ENCODE measurements at regions not wholly inside any gene's neighbourhood (a gene's known extent, or its start where the extent isn't known, plus 50 kb on each side); places are given as distances from the start of the nearest gene placed in this dataset.

DNA sequence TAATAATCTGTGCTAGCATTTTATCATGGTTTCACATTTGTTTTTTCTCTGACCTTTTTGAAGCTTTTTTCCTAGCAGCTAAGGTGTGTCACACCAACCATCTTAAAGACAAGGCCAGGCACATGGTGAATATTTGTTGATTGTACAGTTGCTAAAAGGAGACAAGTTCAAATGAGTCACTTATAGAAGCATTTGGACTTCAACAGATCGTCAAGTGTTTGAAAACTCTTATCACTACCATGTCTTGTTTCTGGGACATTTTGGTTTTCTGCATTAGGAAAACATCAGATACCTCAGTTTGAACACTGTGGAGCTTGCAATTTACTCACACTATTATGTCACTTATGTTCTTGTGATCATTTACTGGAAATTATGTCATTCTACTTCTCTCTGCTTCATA is 407.3 kb downstream of the USP25 start:
- no peak overlapping the region for H3K4me3 ChIP-seq (ENCODE audit: low read depth, low read length, poor library complexity, severe bottlenecking)
- no peaks in the 10 kb centered on the region for H3K4me1 ChIP-seq (ENCODE audit: insufficient read depth, low read length, poor library complexity, severe bottlenecking)
- no peak for DNase-seq (ENCODE audit: low spot score)
- CTCF ChIA-PET, result no interaction called here
- POLR2A ChIA-PET (ENCODE audit: low non-redundant PET), result no interaction called here
- no peak overlapping the region for H3K27ac ChIP-seq (ENCODE audit: low read depth, low read length, poor library complexity, severe bottlenecking)
- intact Hi-C loops (cut with micrococcal nuclease; ENCODE audit: unreplicated experiment), result no loop called here
- no peaks in the 10 kb centered on the region for H3K9me3 ChIP-seq (ENCODE audit: low read depth, low read length, poor library complexity, severe bottlenecking)
- no peak for TF ChIP-seq EZH2 (IDR thresholded peaks at IDR 0.05; ENCODE audit: borderline replicate concordance, low read depth, low read length, poor library complexity, severe bottlenecking)
- TF ChIP-seq, protein P1, sequence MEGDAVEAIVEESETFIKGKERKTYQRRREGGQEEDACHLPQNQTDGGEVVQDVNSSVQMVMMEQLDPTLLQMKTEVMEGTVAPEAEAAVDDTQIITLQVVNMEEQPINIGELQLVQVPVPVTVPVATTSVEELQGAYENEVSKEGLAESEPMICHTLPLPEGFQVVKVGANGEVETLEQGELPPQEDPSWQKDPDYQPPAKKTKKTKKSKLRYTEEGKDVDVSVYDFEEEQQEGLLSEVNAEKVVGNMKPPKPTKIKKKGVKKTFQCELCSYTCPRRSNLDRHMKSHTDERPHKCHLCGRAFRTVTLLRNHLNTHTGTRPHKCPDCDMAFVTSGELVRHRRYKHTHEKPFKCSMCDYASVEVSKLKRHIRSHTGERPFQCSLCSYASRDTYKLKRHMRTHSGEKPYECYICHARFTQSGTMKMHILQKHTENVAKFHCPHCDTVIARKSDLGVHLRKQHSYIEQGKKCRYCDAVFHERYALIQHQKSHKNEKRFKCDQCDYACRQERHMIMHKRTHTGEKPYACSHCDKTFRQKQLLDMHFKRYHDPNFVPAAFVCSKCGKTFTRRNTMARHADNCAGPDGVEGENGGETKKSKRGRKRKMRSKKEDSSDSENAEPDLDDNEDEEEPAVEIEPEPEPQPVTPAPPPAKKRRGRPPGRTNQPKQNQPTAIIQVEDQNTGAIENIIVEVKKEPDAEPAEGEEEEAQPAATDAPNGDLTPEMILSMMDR (conservative IDR thresholded peaks at IDR 0.05; ENCODE audit: low read depth, low read length), result no peak
- no peaks in the 10 kb centered on the region for H3K36me3 ChIP-seq (ENCODE audit: insufficient read depth, low read length, poor library complexity, severe bottlenecking)
- BruUV-seq (replicated peaks), result no TSS peak
- no peaks in the 10 kb centered on the region for H3K27me3 ChIP-seq (replicated peaks; ENCODE audit: insufficient read depth, low read depth, low read length, poor library complexity)

DNA sequence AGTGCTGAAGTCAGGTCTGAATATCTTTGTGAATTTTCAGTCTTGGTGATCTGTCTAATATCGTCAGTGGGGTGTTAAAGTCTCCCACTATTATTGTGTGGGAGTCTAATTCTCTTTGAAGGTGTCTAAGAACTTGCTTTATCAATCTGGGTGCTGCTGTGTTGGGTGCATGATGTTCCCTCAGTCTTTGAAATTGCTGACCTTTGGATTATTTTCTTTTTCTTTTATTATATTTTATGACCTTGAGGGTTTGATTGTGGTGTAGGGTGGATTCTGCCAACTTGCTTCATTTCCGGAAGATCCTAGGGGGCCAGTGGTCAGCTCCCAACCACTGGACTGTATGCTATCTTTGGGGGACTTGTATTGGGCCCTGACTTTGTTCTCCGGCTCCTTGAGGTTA is 415.3 kb downstream of the USP25 start:
- H3K4me1 ChIP-seq (ENCODE audit: insufficient read depth, low read length, poor library complexity, severe bottlenecking), result no peaks in the 10 kb centered on the region

DNA sequence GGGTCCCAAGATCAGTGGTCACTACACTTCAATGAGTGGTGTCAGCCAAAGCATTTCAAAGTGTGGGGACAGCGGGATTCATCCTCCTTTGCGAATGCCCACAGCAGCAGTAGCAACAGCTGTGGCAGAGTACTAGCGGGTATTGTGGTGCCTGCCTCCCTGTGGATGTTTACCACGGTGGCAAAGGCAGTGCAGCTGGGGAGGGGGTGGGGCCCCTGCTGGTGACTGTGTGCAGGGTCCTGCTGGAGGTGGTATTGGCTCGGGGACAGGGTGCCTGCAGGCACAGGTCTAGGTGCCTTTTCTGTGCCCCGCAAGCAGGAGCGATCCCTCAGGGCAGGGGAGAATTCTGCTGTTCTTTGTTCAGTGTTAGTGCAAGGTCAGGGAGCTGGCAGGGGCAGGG is 415.7 kb downstream of the USP25 start:
- DNase-seq (ENCODE audit: low spot score), result no peak
- intact Hi-C loops (cut with micrococcal nuclease; ENCODE audit: unreplicated experiment), result no loop called here
- Histone ChIP-seq H3K9me3 (ENCODE audit: low read depth, low read length, poor library complexity, severe bottlenecking) (no peaks in the 10 kb centered on the region), H3K27me3 (replicated peaks; ENCODE audit: insufficient read depth, low read depth, low read length, poor library complexity) (no peaks in the 10 kb centered on the region), H3K4me1 (ENCODE audit: insufficient read depth, low read length, poor library complexity, severe bottlenecking) (no peaks in the 10 kb centered on the region), H3K27ac (ENCODE audit: low read depth, low read length, poor library complexity, severe bottlenecking) (no peak overlapping the region), H3K4me3 (ENCODE audit: low read depth, low read length, poor library complexity, severe bottlenecking) (no peak overlapping the region), H3K36me3 (ENCODE audit: insufficient read depth, low read length, poor library complexity, severe bottlenecking) (no peaks in the 10 kb centered on the region)
- POLR2A ChIA-PET (ENCODE audit: low non-redundant PET), result no interaction called here
- TF ChIP-seq, protein P1 (conservative IDR thresholded peaks at IDR 0.05; ENCODE audit: low read depth, low read length), result no peak
- TF ChIP-seq EZH2 (IDR thresholded peaks at IDR 0.05; ENCODE audit: borderline replicate concordance, low read depth, low read length, poor library complexity, severe bottlenecking), result no peak
- BruUV-seq (replicated peaks), result no TSS peak
- CTCF ChIA-PET, result no interaction called here

More for the DNA sequence above, 415.3 kb downstream of the USP25 start:
- TF ChIP-seq EZH2 (IDR thresholded peaks at IDR 0.05; ENCODE audit: borderline replicate concordance, low read depth, low read length, poor library complexity, severe bottlenecking), result no peak
- TF ChIP-seq, protein P1 (conservative IDR thresholded peaks at IDR 0.05; ENCODE audit: low read depth, low read length), result no peak
- no peak overlapping the region for H3K27ac ChIP-seq (ENCODE audit: low read depth, low read length, poor library complexity, severe bottlenecking)
- intact Hi-C loops (cut with micrococcal nuclease; ENCODE audit: unreplicated experiment), result no loop called here
- no peak for DNase-seq (ENCODE audit: low spot score)
- no peaks in the 10 kb centered on the region for H3K9me3 ChIP-seq (ENCODE audit: low read depth, low read length, poor library complexity, severe bottlenecking)
- POLR2A ChIA-PET (ENCODE audit: low non-redundant PET), result no interaction called here
- no TSS peak for BruUV-seq (replicated peaks)
- CTCF ChIA-PET, result no interaction called here
- no peaks in the 10 kb centered on the region for H3K36me3 ChIP-seq (ENCODE audit: insufficient read depth, low read length, poor library complexity, severe bottlenecking)
- no peaks in the 10 kb centered on the region for H3K27me3 ChIP-seq (replicated peaks; ENCODE audit: insufficient read depth, low read depth, low read length, poor library complexity)
- no peak overlapping the region for H3K4me3 ChIP-seq (ENCODE audit: low read depth, low read length, poor library complexity, severe bottlenecking)

Data from A673 (cell line).